Hematopoietic multipotent progenitor cell treated with erythropoietin and hydrocortisone succinate and interleukin-3 and kit ligand, for 15 days (in vitro differentiated cells): ENCODE measurements at regions not wholly inside any gene's neighbourhood (a gene's known extent, or its start where the extent isn't known, plus 50 kb on each side); places are given as distances from the start of the nearest gene placed in this dataset.
"Not testable (repeated sequence)": the region's sequence is repeated elsewhere in the genome, so short reads cannot be mapped to it uniquely, and the experiment has no call there.

Source experiments
- DNase-seq: peaks from one replicate; pipeline ENCODE4 v3.0.0-alpha.2; 2015; ENCODE audit warnings: low spot score

- DNase-seq = no peak
Observed at GRCh38 chrX:69062493-69062892, 102.8 kb downstream of the PJA1 start.

DNA sequence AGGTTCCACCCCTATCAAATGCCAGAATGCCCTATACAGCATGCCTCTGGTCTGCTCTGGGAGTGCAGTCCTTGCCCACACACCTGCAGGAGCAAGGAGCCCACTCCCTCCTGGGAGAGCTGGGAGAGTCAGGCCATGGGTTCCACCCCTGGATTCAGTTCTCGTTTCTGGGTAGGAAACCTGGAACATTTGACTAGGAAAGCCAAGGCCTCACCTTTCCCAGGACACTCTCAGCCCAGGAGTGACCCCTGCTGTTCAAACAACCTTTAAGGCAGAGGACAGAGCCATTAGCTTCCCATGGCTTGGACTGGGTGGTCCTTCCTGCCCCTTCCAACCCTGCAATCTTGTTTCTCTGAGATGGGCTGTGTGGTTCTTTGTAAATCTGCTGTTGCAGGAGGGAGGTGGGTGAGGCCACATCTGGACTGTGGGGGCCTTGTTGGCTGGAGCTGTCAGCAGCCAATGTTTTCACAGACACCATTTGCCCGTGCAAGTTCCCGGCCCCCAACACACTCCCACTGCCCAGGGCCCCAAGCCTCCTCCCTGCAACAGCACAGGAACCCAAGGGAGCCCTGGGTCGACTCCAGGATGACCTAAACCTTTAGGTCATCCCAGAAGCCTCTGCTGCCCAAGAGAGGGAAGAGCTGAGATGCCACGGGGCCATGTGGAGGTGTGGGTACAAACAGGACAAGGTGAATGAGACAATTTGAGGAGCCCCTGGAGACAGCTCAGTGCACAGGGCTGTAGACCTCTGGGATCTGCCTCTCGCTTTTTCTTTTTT is 104.4 kb downstream of the PJA1 start:
- no peak for DNase-seq

GRCh38 chrX:69055193-69055592 is 110.1 kb downstream of the PJA1 start:
- DNase-seq = no peak

- not testable (repeated sequence) for DNase-seq
Observed at GRCh38 chrX:69054497-69054896, 110.8 kb downstream of the PJA1 start.

DNA sequence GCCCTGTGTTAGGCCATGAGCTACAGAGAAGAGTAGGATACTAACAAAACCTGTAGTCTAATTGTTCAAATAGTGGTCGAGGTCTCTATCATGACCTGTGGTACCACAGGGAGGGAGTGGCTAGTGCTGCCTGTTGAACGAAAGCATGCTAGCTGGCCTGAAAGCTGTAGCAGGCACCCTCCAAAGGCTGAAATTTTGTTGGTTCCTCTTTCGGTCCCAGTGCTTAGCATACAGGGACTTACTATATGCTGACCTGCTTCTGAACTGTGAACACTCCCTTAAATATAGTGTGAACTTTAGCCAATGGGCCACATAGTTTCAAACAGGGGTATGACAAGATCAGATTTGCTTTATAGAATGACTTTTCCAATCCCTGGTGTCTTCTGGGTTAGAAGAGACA is 113.4 kb downstream of the PJA1 start:
- DNase-seq = no peak

- DNase-seq = no peak
Observed at GRCh38 chrX:69050051-69050765, 115.0 kb downstream of the PJA1 start.

DNA sequence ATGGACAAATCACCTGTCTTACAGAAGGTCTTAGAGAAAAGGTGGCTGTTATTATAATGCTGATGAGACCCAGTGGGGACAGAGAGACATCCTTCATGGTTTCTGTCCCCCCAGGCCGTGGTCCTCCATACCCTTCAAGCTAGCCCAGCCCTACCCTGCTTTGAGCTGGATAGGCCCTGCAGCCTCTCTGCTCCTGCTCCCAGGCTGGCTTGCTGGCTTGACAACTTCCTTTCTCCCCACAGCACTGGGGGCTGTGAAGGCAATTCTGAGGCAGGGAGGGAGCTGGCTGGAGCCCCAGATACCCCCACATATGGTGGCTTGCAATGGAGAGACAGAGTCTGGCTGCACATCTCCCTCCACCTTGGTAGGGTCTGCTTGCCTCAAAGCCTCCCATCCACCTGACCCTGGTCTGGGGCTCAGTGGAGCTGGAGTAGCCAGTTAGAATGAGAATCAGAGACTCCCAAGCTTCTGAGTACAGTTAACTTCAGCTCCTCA is 118.2 kb downstream of the PJA1 start:
- no peak for DNase-seq

DNA sequence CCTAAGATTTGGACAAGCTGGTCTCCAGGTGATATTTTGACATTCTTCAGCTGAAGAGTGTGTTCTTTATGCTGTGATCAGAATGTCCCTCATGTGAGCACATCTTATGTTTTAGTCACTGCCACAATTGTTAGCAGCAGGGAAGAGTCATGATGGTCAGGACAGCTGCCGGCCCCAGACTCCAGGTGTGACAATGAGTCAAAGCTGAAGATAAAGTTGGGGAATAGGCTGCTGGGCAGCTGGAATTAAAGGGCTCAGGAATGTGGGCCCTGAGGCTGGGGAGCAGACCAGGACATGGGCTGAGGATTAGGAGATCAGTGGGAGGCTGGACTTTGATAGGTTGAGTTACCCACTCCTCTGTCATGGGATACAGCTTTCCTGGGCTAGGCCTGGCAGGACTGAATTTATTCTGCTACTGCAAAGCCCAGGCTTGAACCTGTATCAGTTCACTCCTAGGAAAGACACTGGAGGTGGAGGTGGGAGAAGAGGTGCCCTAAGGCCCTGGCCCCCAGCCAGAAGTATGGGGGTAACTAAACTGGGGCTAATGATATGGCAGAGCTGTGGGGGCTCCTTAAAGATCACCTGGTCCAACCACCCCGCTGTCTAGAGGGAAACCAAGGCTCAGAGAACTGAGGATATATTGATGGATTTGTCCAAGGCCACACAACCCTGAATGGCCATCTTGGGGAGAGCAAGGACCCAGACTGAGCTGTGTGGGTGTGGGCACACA is 119.5 kb downstream of the PJA1 start:
- DNase-seq = no peak

- DNase-seq = no peak
Observed at GRCh38 chrX:69038816-69039215, 126.4 kb downstream of the PJA1 start.

DNA sequence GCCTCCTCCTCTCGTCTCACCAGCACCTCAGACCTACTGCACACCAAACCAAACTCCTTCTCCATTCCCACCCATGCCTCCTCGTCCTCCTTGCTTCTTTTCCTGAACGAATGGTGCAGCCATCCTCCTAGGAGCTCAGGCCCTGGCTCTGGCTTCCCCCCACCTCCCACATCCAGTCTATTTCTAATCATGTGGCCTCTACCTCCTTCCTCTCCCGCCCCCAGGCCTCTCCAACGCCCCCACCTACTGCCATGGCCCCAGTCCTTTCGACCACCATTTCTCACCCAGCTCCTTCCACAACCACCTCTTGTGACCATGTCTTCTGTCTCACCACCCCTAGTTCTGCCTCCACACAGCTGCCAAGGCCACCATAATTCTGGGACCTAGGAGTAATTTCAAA is 127.1 kb downstream of the PJA1 start:
- no peak for DNase-seq

GRCh38 chrX:69037786-69038185 is 127.5 kb downstream of the PJA1 start:
- DNase-seq = no peak

GRCh38 chrX:69036674-69037573 is 128.3 kb downstream of the PJA1 start:
- DNase-seq = no peak

DNA sequence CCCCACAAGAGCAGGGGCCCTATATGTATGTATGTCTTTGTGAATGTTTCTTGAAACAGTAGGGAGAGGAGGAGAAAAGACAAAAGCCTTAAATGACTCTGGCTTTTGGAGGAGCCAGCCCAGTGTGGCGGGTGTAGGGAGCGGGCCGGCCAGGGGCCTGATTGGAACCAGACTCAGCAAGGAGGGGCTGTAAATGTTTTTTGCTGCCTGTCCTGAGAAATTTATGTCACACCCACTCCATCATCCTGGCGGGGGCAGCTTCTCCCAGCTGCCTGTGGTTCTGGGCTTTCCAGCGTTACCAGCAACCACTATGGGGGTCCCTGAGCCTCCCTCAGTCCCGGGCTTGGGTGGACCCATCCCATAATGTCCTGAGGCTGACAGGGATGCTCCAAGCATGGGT is 130.8 kb downstream of the PJA1 start:
- no peak for DNase-seq

- no peak for DNase-seq
Observed at GRCh38 chrX:69033936-69034335, 131.3 kb downstream of the PJA1 start.

DNA sequence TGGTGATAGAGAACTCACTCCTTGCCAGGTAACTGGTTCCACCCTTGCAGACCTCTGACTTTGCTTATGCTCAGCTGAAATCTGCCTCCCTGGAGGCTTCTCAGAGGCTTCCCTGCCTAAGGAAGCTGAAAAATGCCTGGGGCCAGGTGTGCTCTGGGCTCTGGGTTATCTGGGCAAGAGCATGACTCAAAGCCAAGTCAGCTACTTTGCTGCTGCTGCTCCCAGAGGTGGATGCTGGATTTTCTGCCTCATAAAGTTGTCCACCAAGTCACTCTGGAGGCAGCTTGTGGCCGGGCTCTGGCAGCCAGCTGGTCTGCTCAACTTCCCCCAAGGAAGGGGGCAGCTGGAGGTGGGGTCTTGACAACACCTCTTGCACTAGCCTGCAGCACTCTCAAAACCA is 132.7 kb downstream of the PJA1 start:
- no peak for DNase-seq

DNA sequence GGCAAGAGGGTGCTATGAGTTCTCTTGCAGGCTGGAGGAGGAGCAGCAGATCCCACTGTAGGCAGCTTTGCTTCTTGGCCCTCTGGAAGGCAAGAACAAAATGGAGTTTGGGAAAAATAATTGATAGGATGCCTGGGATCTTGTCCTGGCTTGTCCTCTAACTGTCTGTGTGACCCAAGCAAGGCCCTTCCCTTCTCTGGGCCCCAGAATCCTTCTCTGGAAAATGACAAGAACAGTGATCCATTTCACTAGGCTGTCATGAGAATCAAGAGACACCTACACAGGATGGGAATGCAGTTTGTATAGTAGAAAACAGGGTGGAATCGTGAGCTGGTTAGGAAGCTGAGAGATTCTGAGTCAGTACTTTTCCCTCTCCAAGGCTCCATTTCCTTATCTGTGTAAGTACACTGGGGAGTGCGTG is 133.3 kb downstream of the PJA1 start:
- DNase-seq = no peak

DNA sequence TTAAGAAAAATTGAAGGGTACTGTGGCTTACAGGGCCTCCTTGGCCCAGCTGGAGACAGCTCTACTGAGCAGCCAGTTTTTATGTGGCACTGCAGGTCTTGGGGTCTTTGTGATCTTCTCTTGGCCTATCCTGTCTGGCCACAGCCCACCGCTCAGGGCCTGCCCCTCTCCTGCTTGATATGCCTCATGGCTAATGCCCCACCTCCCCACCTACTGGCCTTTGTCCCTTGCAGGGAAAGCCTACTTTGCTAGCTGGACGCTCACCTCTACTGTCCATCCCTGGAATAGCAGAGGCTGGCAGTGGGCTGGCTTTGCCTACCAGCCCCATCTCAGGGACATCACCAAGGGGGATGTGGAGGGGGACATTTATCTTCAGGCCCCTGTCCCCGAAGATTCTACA is 134.1 kb downstream of the PJA1 start:
- DNase-seq = no peak

DNA sequence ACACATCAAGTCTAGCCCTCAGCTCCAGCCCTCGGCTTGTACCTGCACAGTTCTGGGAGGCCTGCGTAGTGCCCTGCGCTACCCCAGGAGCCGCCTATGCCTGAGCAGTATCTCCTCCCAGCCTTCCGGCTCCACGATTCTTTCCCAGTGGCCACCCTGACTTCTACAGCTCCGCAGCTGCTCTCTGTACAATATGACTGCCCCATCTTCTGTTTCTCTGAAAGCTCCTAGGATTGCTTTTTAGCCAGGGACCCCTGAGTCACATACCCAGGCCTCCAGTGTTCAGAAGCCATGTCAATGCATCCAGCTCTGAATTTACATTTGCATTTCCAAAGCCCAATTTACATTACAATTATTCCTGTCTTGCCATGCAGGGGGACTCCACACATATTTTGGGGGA is 135.5 kb downstream of the PJA1 start:
- no peak for DNase-seq

- no peak for DNase-seq
Observed at GRCh38 chrX:69028761-69029120, 136.5 kb downstream of the PJA1 start.

GRCh38 chrX:69028006-69028760 is 137.1 kb downstream of the PJA1 start:
- DNase-seq = no peak
